ENCODE measurements at regions not wholly inside any gene's neighbourhood (a gene's known extent, or its start where the extent isn't known, plus 50 kb on each side); places are given as distances from the start of the nearest gene placed in this dataset.

GRCh38 chr12:126424696-126425095 is 1359.5 kb downstream of the AACS start:
- Mint-ChIP-seq H3K27ac (no peak overlapping the region), H3K27me3 (ENCODE audit: low read depth) (no peaks in the 10 kb centered on the region), H3K4me3 (no peak overlapping the region), H3K36me3 (no peaks in the 10 kb centered on the region), H3K4me1 (no peaks in the 10 kb centered on the region), H3K9me3 (peaks cover 14% of the 10 kb centered on the region)
- DNase-seq (ENCODE audit: low spot score in 2 of 2, unreplicated experiment in 2 of 2) = no peak
- no peak for TF ChIP-seq CTCF (IDR thresholded peaks at IDR 0.05; ENCODE audit: unreplicated experiment)

GRCh38 chr12:126425264-126425663 is 1360.0 kb downstream of the AACS start:
- no peak for TF ChIP-seq CTCF (IDR thresholded peaks at IDR 0.05; ENCODE audit: unreplicated experiment)
- Mint-ChIP-seq H3K4me1 (no peaks in the 10 kb centered on the region), H3K27me3 (ENCODE audit: low read depth) (no peaks in the 10 kb centered on the region), H3K36me3 (no peaks in the 10 kb centered on the region), H3K4me3 (no peak overlapping the region), H3K9me3 (peaks cover 16% of the 10 kb centered on the region), H3K27ac (no peak overlapping the region)
- no peak for DNase-seq (ENCODE audit: low spot score in 2 of 2, unreplicated experiment in 2 of 2)

- Mint-ChIP-seq H3K27ac (no peak overlapping the region), H3K4me3 (no peak overlapping the region), H3K36me3 (no peaks in the 10 kb centered on the region), H3K9me3 (peaks cover 19% of the 10 kb centered on the region), H3K4me1 (no peaks in the 10 kb centered on the region), H3K27me3 (ENCODE audit: low read depth) (no peaks in the 10 kb centered on the region)
- TF ChIP-seq CTCF (IDR thresholded peaks at IDR 0.05; ENCODE audit: unreplicated experiment) = no peak
- DNase-seq (ENCODE audit: low spot score in 2 of 2, unreplicated experiment in 2 of 2) = no peak
These were observed 1363.5 kb downstream of the AACS start for GRCh38 chr12:126428769-126429168.

GRCh38 chr12:126430921-126431320 is 1365.7 kb downstream of the AACS start:
- TF ChIP-seq CTCF (IDR thresholded peaks at IDR 0.05; ENCODE audit: unreplicated experiment) = no peak
- Mint-ChIP-seq H3K9me3 (peaks cover 19% of the 10 kb centered on the region), H3K4me1 (no peaks in the 10 kb centered on the region), H3K27ac (no peak overlapping the region), H3K4me3 (no peak overlapping the region), H3K36me3 (no peaks in the 10 kb centered on the region), H3K27me3 (ENCODE audit: low read depth) (no peaks in the 10 kb centered on the region)
- DNase-seq (ENCODE audit: low spot score in 2 of 2, unreplicated experiment in 2 of 2) = no peak

GRCh38 chr12:126431767-126432166 is 1366.5 kb downstream of the AACS start:
- Mint-ChIP-seq H3K27me3 (ENCODE audit: low read depth) (no peaks in the 10 kb centered on the region), H3K27ac (no peak overlapping the region), H3K4me3 (no peak overlapping the region), H3K4me1 (no peaks in the 10 kb centered on the region), H3K9me3 (peaks cover 19% of the 10 kb centered on the region), H3K36me3 (no peaks in the 10 kb centered on the region)
- no peak for TF ChIP-seq CTCF (IDR thresholded peaks at IDR 0.05; ENCODE audit: unreplicated experiment)
- DNase-seq (ENCODE audit: low spot score in 2 of 2, unreplicated experiment in 2 of 2) = no peak

- no peak overlapping the region for H3K27ac Mint-ChIP-seq
- H3K4me3 Mint-ChIP-seq = no peak overlapping the region
- H3K4me1 Mint-ChIP-seq = no peaks in the 10 kb centered on the region
- H3K27me3 Mint-ChIP-seq (ENCODE audit: low read depth) = no peaks in the 10 kb centered on the region
- no peak for TF ChIP-seq CTCF (IDR thresholded peaks at IDR 0.05; ENCODE audit: unreplicated experiment)
- H3K36me3 Mint-ChIP-seq = no peaks in the 10 kb centered on the region
- peaks cover 19% of the 10 kb centered on the region for H3K9me3 Mint-ChIP-seq
- no peak for DNase-seq (ENCODE audit: low spot score in 2 of 2, unreplicated experiment in 2 of 2)
These were observed 1367.5 kb downstream of the AACS start for GRCh38 chr12:126432780-126433179.

All from mesothelial cell of epicardium (in vitro differentiated cells).